ENCODE measurements at regions not wholly inside any gene's neighbourhood (a gene's known extent, or its start where the extent isn't known, plus 50 kb on each side); places are given as distances from the start of the nearest gene placed in this dataset.

DNA sequence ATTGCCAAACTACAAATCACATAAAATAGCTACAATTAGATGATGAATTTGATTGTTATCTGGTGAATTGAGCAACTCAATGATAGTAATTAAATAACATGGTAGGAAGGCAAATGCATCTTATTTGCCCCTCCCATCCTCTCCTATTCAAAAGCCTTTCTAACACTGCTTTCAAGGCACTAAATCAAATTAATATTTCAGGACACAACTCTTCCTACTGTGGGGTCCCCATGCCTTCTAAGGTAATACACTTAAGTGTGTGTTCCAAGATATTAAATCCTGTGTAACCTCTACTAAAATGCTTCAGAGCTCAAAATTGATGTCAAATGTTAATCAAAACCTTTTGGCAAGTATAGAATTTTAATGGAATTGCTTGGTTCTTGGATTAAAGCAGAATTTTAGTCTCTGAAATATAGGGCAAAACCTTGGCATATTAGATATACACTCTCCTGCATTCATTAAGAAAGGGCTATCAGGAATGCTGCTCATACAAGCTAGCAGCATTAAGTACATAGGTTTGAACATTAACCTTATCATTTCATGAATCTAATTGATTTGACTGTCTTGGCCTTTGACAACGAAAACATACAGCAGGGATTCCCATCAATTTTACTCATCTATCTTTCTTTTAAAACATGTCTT is 371.8 kb upstream of the GALNTL6 start:
- TF ChIP-seq, protein P1, sequence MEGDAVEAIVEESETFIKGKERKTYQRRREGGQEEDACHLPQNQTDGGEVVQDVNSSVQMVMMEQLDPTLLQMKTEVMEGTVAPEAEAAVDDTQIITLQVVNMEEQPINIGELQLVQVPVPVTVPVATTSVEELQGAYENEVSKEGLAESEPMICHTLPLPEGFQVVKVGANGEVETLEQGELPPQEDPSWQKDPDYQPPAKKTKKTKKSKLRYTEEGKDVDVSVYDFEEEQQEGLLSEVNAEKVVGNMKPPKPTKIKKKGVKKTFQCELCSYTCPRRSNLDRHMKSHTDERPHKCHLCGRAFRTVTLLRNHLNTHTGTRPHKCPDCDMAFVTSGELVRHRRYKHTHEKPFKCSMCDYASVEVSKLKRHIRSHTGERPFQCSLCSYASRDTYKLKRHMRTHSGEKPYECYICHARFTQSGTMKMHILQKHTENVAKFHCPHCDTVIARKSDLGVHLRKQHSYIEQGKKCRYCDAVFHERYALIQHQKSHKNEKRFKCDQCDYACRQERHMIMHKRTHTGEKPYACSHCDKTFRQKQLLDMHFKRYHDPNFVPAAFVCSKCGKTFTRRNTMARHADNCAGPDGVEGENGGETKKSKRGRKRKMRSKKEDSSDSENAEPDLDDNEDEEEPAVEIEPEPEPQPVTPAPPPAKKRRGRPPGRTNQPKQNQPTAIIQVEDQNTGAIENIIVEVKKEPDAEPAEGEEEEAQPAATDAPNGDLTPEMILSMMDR (IDR thresholded peaks at IDR 0.05), result no peak
- TF ChIP-seq POLR2AphosphoS5 (IDR thresholded peaks at IDR 0.05; ENCODE audit: insufficient read depth in 1 of 2, low read depth in 1 of 2) (no peak), POLR2A (IDR thresholded peaks at IDR 0.05) (no peak)

DNA sequence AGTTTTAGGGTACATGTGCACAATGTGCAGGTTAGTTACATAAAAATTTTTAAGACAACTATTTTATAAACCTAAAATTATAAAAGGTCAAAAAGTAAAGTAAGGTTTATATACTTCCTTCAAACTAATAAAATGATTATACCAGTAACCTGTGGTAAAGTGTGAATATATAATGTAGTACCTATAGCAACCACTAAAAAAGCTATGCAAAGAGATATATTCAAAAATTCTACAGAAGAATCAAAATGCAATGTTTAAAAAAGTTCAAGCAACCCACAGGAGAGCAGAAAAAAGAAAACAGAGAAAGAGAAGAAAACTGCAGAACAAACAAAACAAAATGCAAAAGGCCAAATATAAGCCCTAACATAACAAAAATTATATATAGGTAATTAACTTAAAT is 379.5 kb upstream of the GALNTL6 start:
- intact Hi-C loops (cut with DNase I), result no loop called here
- TF ChIP-seq, protein P1 (IDR thresholded peaks at IDR 0.05), result no peak
- TF ChIP-seq POLR2AphosphoS5 (IDR thresholded peaks at IDR 0.05; ENCODE audit: insufficient read depth in 1 of 2, low read depth in 1 of 2), result no peak
- no peak for TF ChIP-seq POLR2A (IDR thresholded peaks at IDR 0.05)
- DNase-seq (ENCODE audit: extremely low spot score in 2 of 2), result no peak

More for the DNA sequence above, 371.8 kb upstream of the GALNTL6 start:
- no peak for DNase-seq (ENCODE audit: extremely low spot score in 2 of 2)
- no peaks in the 10 kb centered on the region for H3K27me3 ChIP-seq
- H3K4me1 ChIP-seq, result no peaks in the 10 kb centered on the region
- no peaks in the 10 kb centered on the region for H3K36me3 ChIP-seq
- intact Hi-C loops (cut with DNase I), result no loop called here
- no peak overlapping the region for H3K4me3 ChIP-seq
- H3K27ac ChIP-seq, result no peak overlapping the region
- H3K9me3 ChIP-seq, result no peaks in the 10 kb centered on the region

DNA sequence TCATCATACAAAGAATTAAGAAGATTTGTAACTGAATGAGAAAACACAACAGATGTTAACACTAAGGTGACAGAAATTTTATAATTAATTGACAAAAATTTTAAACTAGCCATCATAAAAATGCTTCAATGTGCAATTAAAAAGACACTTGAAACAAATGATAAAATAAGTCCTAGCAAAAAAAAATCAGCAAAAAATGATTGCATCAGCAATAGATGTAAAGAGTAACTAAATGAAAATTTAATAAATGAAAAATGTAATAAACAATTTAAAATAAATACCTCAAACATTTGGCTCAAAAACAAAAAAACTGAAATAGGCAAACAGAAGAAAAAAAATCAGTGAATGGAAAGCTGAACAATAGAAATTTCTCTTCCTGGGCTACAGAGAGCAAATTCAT is 380.7 kb upstream of the GALNTL6 start:
- Histone ChIP-seq H3K4me3 (no peak overlapping the region), H3K36me3 (no peaks in the 10 kb centered on the region), H3K27me3 (no peaks in the 10 kb centered on the region), H3K27ac (no peak overlapping the region), H3K4me1 (no peaks in the 10 kb centered on the region), H3K9me3 (no peaks in the 10 kb centered on the region)
- no peak for DNase-seq (ENCODE audit: extremely low spot score in 2 of 2)
- TF ChIP-seq POLR2AphosphoS5 (IDR thresholded peaks at IDR 0.05; ENCODE audit: insufficient read depth in 1 of 2, low read depth in 1 of 2) (no peak), POLR2A (IDR thresholded peaks at IDR 0.05) (no peak)
- TF ChIP-seq, protein P1 (IDR thresholded peaks at IDR 0.05), result no peak
- intact Hi-C loops (cut with DNase I), result no loop called here

More for the DNA sequence above, 379.5 kb upstream of the GALNTL6 start:
- H3K27me3 ChIP-seq, result no peaks in the 10 kb centered on the region
- H3K27ac ChIP-seq, result no peak overlapping the region
- no peaks in the 10 kb centered on the region for H3K36me3 ChIP-seq
- H3K4me3 ChIP-seq, result no peak overlapping the region
- H3K4me1 ChIP-seq, result no peaks in the 10 kb centered on the region
- no peaks in the 10 kb centered on the region for H3K9me3 ChIP-seq

DNA sequence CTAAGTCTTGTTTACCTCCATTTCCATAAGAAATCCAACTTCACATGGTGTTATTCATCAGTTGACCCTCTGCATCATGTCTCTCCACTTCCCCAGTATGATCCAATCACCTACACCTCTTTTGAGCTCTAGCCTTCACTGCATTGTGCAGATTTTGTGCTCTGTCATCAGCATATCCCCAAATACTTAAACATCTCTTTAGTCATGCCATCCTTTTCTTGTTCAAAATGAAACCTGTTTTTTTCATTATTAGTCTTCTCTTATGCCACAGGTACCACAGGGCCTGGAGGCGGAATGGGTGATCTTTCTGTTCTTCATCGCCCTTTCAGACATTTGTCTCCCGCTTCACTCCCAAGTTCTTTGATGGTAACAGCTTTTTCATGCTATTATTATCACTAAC is 382.7 kb upstream of the GALNTL6 start:
- Histone ChIP-seq H3K36me3 (no peaks in the 10 kb centered on the region), H3K9me3 (no peaks in the 10 kb centered on the region), H3K4me3 (no peak overlapping the region), H3K27me3 (no peaks in the 10 kb centered on the region), H3K27ac (no peak overlapping the region), H3K4me1 (no peaks in the 10 kb centered on the region)
- intact Hi-C loops (cut with DNase I), result no loop called here
- TF ChIP-seq POLR2AphosphoS5 (IDR thresholded peaks at IDR 0.05; ENCODE audit: insufficient read depth in 1 of 2, low read depth in 1 of 2) (no peak), POLR2A (IDR thresholded peaks at IDR 0.05) (no peak)
- TF ChIP-seq, protein P1 (IDR thresholded peaks at IDR 0.05), result no peak
- DNase-seq (ENCODE audit: extremely low spot score in 2 of 2), result no peak

DNA sequence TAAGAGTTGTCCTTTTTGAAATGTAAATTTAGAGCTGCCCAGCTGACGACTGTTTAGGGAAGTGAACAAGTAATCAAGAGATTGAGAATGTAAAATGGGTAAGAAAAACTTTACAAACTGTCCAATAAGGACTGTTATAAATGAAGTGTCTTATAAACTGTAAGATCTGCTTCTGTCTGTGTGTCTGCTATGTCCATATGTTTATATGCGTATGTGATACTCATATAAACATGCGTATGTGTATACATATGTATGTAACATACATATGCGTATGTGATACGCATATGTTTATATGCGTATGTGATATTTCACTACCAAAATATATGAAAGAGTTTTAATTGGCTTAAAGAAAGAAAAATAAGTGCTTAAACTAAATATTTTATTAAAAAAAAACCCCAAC is 416.0 kb upstream of the GALNTL6 start:
- TF ChIP-seq POLR2A (IDR thresholded peaks at IDR 0.05) (no peak), POLR2AphosphoS5 (IDR thresholded peaks at IDR 0.05; ENCODE audit: insufficient read depth in 1 of 2, low read depth in 1 of 2) (no peak)
- TF ChIP-seq, protein P1 (IDR thresholded peaks at IDR 0.05), result no peak
- no peak overlapping the region for H3K4me3 ChIP-seq
- H3K27ac ChIP-seq, result no peak overlapping the region
- intact Hi-C loops (cut with DNase I), result no loop called here
- H3K4me1 ChIP-seq, result no peaks in the 10 kb centered on the region
- H3K9me3 ChIP-seq, result no peaks in the 10 kb centered on the region
- H3K27me3 ChIP-seq, result no peaks in the 10 kb centered on the region
- no peak for DNase-seq (ENCODE audit: extremely low spot score in 2 of 2)
- no peaks in the 10 kb centered on the region for H3K36me3 ChIP-seq
